ENCODE measurements at regions not wholly inside any gene's neighbourhood (a gene's known extent, or its start where the extent isn't known, plus 50 kb on each side); places are given as distances from the start of the nearest gene placed in this dataset.

DNA sequence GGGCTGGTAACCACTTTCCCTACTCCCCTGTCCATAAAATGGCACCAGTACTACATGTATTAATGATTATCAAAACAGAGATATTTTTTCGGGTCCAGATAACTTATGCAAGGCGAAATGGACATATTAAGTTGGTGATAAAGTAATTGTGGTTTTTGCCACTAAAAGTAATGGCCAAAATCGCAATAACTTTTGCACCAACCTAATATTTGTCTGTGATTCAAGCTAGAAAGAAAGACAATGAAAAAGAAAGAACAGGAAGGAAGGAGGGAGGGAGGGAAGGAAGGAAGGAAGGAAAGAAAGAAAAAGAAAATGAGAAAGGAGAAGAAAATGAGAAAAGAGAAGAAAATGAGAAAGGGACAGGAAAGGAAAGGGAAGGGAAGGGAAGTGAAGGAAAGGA, 922.9 kb downstream of the TBC1D32 start:
- no peak for DNase-seq
- no peak for TF ChIP-seq CTCF (IDR thresholded peaks at IDR 0.05; ENCODE audit: low read depth, low read length, missing control alignments)
- Histone ChIP-seq H3K4me3 (ENCODE audit: low read depth, low read length) (no peak overlapping the region), H3K27ac (no peak overlapping the region), H3K36me3 (replicated peaks) (no peaks in the 10 kb centered on the region), H3K27me3 (replicated peaks) (no peaks in the 10 kb centered on the region)
- in situ Hi-C loops (cut with HindIII; ENCODE audit: low pct_ligation_motif_present, low sequenced_read_pairs): no loop called here

DNA sequence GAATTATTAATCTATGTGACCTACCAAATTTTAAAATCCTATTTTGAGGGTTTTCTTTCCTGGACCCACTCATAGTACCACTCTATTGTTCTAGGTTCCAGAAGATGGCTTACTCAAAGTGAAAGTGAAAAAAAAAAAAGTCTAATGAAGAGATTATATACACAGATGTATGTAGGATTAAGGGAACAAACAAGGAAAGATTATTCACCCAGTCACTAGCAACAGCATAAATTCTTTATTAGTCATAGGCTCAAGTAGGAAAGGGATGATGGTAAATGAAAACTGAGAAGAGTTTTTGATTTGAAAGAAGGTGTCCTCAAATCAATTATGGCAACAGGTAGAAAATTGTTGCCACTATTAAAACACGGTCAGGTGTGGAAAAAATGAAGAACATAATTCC, 923.7 kb downstream of the TBC1D32 start:
- H3K27ac ChIP-seq: no peak overlapping the region
- no peaks in the 10 kb centered on the region for H3K27me3 ChIP-seq (replicated peaks)
- in situ Hi-C loops (cut with HindIII; ENCODE audit: low pct_ligation_motif_present, low sequenced_read_pairs): no loop called here
- no peak for TF ChIP-seq CTCF (IDR thresholded peaks at IDR 0.05; ENCODE audit: low read depth, low read length, missing control alignments)
- no peak for DNase-seq
- H3K36me3 ChIP-seq (replicated peaks): no peaks in the 10 kb centered on the region
- no peak overlapping the region for H3K4me3 ChIP-seq (ENCODE audit: low read depth, low read length)

DNA sequence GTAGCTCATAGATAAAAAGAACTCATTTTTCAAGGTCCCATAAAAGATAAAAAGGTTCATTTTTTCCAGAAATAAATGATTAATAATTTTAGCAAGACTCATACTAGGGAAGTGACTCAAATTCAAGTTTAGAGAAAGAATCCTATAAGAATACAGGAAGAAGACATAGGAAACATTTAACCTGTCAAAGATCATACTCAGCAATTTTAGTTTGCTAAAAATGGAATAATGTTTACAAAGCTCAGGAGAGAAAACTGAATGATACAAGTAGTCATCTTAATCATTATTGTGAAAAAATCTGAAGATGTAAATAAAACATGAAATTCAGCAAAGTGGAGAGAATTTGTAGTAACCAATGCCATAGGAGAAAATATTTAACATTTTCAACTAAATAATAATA, 926.6 kb downstream of the TBC1D32 start:
- TF ChIP-seq CTCF (IDR thresholded peaks at IDR 0.05; ENCODE audit: low read depth, low read length, missing control alignments): no peak

DNA sequence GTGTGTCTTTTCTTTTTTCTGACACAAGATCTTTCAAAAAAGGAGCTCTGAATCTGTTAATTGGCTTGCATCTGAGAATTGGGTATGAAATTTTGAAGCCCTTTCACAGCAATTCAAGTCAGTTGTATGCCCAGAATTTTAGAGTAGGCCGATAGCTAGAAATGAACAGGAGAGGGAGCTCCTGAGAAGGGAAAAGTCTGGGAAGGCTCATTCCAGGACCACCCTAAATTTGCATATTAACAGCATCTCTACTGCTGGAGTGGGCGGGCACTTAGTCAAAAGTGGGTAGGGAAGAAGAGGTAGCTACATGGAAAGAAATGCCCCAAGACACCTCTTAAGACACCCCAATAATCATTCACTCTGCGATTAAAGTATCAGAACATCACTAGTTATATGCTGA, 928.3 kb downstream of the TBC1D32 start:
- TF ChIP-seq CTCF (IDR thresholded peaks at IDR 0.05; ENCODE audit: low read depth, low read length, missing control alignments): peak; percentile 13
- Histone ChIP-seq H3K36me3 (replicated peaks) (no peaks in the 10 kb centered on the region), H3K27ac (no peak overlapping the region), H3K27me3 (replicated peaks) (no peaks in the 10 kb centered on the region), H3K4me3 (ENCODE audit: low read depth, low read length) (no peak overlapping the region)
- DNase-seq: no peak
- in situ Hi-C loops (cut with HindIII; ENCODE audit: low pct_ligation_motif_present, low sequenced_read_pairs): no loop called here

More for the DNA sequence above, 926.6 kb downstream of the TBC1D32 start:
- in situ Hi-C loops (cut with HindIII; ENCODE audit: low pct_ligation_motif_present, low sequenced_read_pairs): no loop called here
- no peaks in the 10 kb centered on the region for H3K36me3 ChIP-seq (replicated peaks)
- no peaks in the 10 kb centered on the region for H3K27me3 ChIP-seq (replicated peaks)
- no peak overlapping the region for H3K4me3 ChIP-seq (ENCODE audit: low read depth, low read length)
- no peak for DNase-seq
- H3K27ac ChIP-seq: no peak overlapping the region

- no peak overlapping the region for H3K27ac ChIP-seq
- in situ Hi-C loops (cut with HindIII; ENCODE audit: low pct_ligation_motif_present, low sequenced_read_pairs): no loop called here
These were observed 938.5 kb downstream of the TBC1D32 start for GRCh38 chr6:120395784-120396183.

More at GRCh38 chr6:120395784-120396183, 938.5 kb downstream of the TBC1D32 start:
- TF ChIP-seq CTCF (IDR thresholded peaks at IDR 0.05; ENCODE audit: low read depth, low read length, missing control alignments): no peak
- Histone ChIP-seq H3K27me3 (replicated peaks) (no peaks in the 10 kb centered on the region), H3K36me3 (replicated peaks) (no peaks in the 10 kb centered on the region), H3K4me3 (ENCODE audit: low read depth, low read length) (no peak overlapping the region)
- DNase-seq: no peak

Measured in brain microvascular endothelial cell (primary cell).